GM12875 (cell line): ENCODE measurements at regions not wholly inside any gene's neighbourhood (a gene's known extent, or its start where the extent isn't known, plus 50 kb on each side); places are given as distances from the start of the nearest gene placed in this dataset.

Source experiments
- H3K4me3 ChIP-seq: one replicate; pipeline ENCODE4 v1.5.1; 2011; ENCODE audit warnings: low read depth, low read length, control low read depth
- TF ChIP-seq, protein P1 (sequence below): IDR thresholded peaks from 2 replicates; pipeline ENCODE4 v1.5.1; 2011; ENCODE audit warnings: low read depth, mild to moderate bottlenecking, control low read depth, inconsistent platforms, low read length, moderate library complexity, borderline replicate concordance; ENCODE audit not compliant: insufficient read depth

- H3K4me3 ChIP-seq = no peak overlapping the region
- TF ChIP-seq, protein P1, sequence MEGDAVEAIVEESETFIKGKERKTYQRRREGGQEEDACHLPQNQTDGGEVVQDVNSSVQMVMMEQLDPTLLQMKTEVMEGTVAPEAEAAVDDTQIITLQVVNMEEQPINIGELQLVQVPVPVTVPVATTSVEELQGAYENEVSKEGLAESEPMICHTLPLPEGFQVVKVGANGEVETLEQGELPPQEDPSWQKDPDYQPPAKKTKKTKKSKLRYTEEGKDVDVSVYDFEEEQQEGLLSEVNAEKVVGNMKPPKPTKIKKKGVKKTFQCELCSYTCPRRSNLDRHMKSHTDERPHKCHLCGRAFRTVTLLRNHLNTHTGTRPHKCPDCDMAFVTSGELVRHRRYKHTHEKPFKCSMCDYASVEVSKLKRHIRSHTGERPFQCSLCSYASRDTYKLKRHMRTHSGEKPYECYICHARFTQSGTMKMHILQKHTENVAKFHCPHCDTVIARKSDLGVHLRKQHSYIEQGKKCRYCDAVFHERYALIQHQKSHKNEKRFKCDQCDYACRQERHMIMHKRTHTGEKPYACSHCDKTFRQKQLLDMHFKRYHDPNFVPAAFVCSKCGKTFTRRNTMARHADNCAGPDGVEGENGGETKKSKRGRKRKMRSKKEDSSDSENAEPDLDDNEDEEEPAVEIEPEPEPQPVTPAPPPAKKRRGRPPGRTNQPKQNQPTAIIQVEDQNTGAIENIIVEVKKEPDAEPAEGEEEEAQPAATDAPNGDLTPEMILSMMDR = no peak
Measured at GRCh38 chr13:103161476-103161875, 95.3 kb upstream of the SLC10A2 start.

GRCh38 chr13:103157434-103158145 is 91.4 kb upstream of the SLC10A2 start:
- no peak overlapping the region for H3K4me3 ChIP-seq
- TF ChIP-seq, protein P1 = no peak

GRCh38 chr13:103157016-103157415 is 90.8 kb upstream of the SLC10A2 start:
- TF ChIP-seq, protein P1 = no peak

GRCh38 chr13:103156346-103156998 is 90.3 kb upstream of the SLC10A2 start:
- TF ChIP-seq, protein P1 = no peak

More at GRCh38 chr13:103157016-103157415, 90.8 kb upstream of the SLC10A2 start:
- no peak overlapping the region for H3K4me3 ChIP-seq

DNA sequence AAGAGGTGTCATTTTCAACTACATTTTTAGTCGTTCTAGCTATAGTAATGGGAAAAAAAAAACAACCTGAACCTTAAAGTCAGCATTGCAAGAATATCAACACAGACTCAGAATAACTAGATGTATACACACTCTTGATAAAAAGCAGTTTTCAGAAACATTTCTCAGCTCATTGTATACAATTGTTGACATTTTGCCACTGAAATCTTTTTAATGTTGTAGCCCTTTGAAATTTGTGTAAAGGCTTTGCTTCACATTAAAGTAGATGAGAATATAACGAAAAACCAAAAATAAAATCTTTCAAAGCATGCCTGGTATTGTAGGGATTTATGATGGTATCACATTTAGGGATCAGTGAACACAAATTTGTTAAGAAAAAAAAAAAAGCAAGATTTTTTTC is 87.2 kb upstream of the SLC10A2 start:
- TF ChIP-seq, protein P1 = no peak
- H3K4me3 ChIP-seq = no peak overlapping the region

More at GRCh38 chr13:103156346-103156998, 90.3 kb upstream of the SLC10A2 start:
- H3K4me3 ChIP-seq = no peak overlapping the region

GRCh38 chr13:103147961-103148360 is 81.7 kb upstream of the SLC10A2 start:
- TF ChIP-seq, protein P1 = no peak
- no peak overlapping the region for H3K4me3 ChIP-seq

DNA sequence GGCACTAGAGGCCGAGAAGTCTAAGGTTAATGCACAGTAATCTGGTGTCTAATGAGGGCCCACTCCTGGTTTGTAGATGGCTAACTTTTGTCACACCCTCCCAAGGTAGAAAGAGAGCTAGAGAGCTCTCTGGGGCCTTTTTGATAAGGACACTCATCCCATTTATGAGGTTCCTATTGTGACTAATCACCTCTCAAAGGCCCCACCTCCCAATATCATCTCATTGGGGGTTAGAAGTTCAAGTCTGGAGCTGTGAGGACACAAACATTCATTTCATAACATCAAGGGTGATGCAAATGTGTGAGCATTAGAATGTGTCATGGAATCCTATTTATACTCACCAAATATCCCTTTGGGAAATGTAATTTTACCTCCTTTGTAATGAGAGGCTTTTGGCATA is 79.2 kb upstream of the SLC10A2 start:
- no peak overlapping the region for H3K4me3 ChIP-seq
- TF ChIP-seq, protein P1 = no peak
